Smooth muscle cell (in vitro differentiated cells): ENCODE measurements at regions not wholly inside any gene's neighbourhood (a gene's known extent, or its start where the extent isn't known, plus 50 kb on each side); places are given as distances from the start of the nearest gene placed in this dataset.

Source experiments
- DNase-seq: peaks from one replicate; lab custom pipeline; 2025; ENCODE audit not compliant: unreplicated experiment; lab: John Stamatoyannopoulos, UW
- H2AFZ ChIP-seq: fragments of 200-600 bp; sonication (generic); 2 replicates; pipeline ENCODE4 v1.6.0; 2016; ENCODE audit warnings: antibody characterized with exemption, low read depth, mild to moderate bottlenecking
- H3F3A ChIP-seq: fragments of 200-600 bp; sonication (generic); 2 replicates; pipeline ENCODE4 v1.6.0; 2017; ENCODE audit warnings: antibody characterized with exemption, low read depth
- H3K27ac ChIP-seq: fragments of 200-600 bp; sonication (generic); 2 replicates; pipeline ENCODE4 v1.5.1; 2016; ENCODE audit warnings: low read depth, mild to moderate bottlenecking
- H3K27me3 ChIP-seq: fragments of 200-600 bp; sonication (generic); 2 replicates; pipeline ENCODE4 v1.6.1; 2016; ENCODE audit warnings: low read depth, mild to moderate bottlenecking
- H3K36me3 ChIP-seq: fragments of 200-600 bp; sonication (generic); 2 replicates; pipeline ENCODE4 v1.5.1; 2016; ENCODE audit warnings: low read depth
- H3K4me1 ChIP-seq: fragments of 200-600 bp; sonication (generic); 2 replicates; pipeline ENCODE4 v1.5.1; 2016; ENCODE audit warnings: low read depth
- H3K4me2 ChIP-seq: fragments of 200-600 bp; sonication (generic); 2 replicates; pipeline ENCODE4 v1.6.0; 2016; ENCODE audit warnings: mild to moderate bottlenecking
- H3K4me3 ChIP-seq: fragments of 200-600 bp; sonication (generic); 2 replicates; pipeline ENCODE4 v1.5.1; 2016; ENCODE audit warnings: mild to moderate bottlenecking
- H3K79me2 ChIP-seq: fragments of 200-600 bp; sonication (generic); 2 replicates; pipeline ENCODE4 v1.6.0; 2016; ENCODE audit warnings: low read depth, mild to moderate bottlenecking
- H3K9ac ChIP-seq: fragments of 200-600 bp; sonication (generic); 2 replicates; pipeline ENCODE4 v1.6.0; 2016; ENCODE audit warnings: low read depth
- H3K9me3 ChIP-seq: fragments of 200-600 bp; sonication (generic); replicated peaks from 2 replicates; pipeline ENCODE4 v1.5.1; 2016; ENCODE audit warnings: low read depth
- H4K20me1 ChIP-seq: fragments of 200-600 bp; sonication (generic); 2 replicates; pipeline ENCODE4 v1.6.0; 2016; ENCODE audit warnings: low read depth
- CTCF ChIP-seq: fragments of 200-600 bp; sonication (generic); IDR thresholded peaks from 2 replicates; pipeline ENCODE4 v1.5.1; 2017; ENCODE audit warnings: borderline replicate concordance, mild to moderate bottlenecking, antibody characterized with exemption; ENCODE audit not compliant: insufficient read depth, poor library complexity, severe bottlenecking
- WGBS: methylation state at CpG from one replicate; pipeline ENCODE4 v1.1.7; 2016; ENCODE audit warnings: low lambda C conversion rate; 5-methylcytosine and 5-hydroxymethylcytosine counted together

DNA sequence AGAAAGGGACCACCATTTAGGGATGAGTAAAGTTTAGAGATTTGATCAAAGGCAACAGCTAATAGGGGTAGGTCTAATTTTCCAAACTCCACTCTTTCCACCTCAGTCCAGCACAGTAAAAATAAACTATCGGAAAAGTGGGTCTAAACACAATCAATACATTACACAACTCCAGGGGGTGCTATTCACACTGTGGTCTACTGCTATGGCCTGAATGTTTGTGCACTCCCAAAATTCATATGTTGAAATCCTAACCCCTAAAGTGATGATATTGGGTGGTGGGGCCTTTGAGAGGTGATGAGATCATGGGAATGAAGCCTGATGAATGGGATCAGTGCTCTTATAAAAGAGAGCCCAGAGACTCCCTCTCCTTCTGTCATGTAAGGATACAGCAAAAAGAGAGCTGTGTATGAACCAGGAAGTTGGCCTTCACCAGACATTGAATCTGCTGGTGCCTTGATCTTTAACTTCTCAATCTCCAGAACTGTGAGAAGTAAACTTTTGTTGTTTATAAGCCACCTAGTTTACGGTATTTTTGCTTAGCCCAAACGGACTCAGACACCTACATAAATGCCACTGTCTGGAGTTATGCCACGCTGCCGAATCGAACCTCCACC, 193.9 kb downstream of the OMA1 start:
- Histone ChIP-seq H3K79me2 (no peaks in the 10 kb centered on the region), H3K4me3 (no peak overlapping the region), H4K20me1 (no peaks in the 10 kb centered on the region), H2AFZ (no peak overlapping the region), H3K9ac (no peak overlapping the region), H3K9me3 (no peaks in the 10 kb centered on the region), H3K36me3 (no peaks in the 10 kb centered on the region), H3K4me2 (no peak overlapping the region), H3K27ac (no peak overlapping the region), H3K27me3 (no peaks in the 10 kb centered on the region), H3F3A (no peaks in the 10 kb centered on the region), H3K4me1 (no peaks in the 10 kb centered on the region)
- no peak for TF ChIP-seq CTCF
- WGBS = 94% methylated on average over 6 of the region's 6 CpGs
- no peak for DNase-seq

DNA sequence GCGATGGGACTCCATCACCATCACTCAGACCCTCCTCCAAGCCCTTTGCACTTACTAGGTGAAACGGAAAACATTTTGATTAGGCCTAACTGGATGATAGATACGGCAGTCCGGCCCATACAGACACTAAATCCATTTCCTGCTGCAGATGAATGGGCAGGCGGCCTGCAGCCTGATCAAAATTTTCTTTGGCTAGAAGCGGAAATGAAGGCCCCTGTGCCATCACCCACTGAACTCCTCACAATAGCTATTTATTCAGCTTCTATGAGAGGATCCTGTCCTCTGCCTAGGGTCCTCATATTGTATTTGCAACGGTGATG, 200.5 kb downstream of the OMA1 start:
- Histone ChIP-seq H2AFZ (no peak overlapping the region), H3K9ac (no peak overlapping the region), H4K20me1 (no peaks in the 10 kb centered on the region), H3K27me3 (no peaks in the 10 kb centered on the region), H3K4me1 (peaks cover 9% of the 10 kb centered on the region), H3K79me2 (no peaks in the 10 kb centered on the region), H3K4me2 (no peak overlapping the region), H3K4me3 (no peak overlapping the region), H3K36me3 (no peaks in the 10 kb centered on the region), H3K9me3 (no peaks in the 10 kb centered on the region), H3F3A (no peaks in the 10 kb centered on the region), H3K27ac (no peak overlapping the region)
- WGBS = 89% methylated on average over 7 of the region's 7 CpGs
- no peak for DNase-seq
- no peak for TF ChIP-seq CTCF

- H3K36me3 ChIP-seq = no peaks in the 10 kb centered on the region
- WGBS = 65% methylated on average over 5 of the region's 5 CpGs
- H3K4me2 ChIP-seq = no peak overlapping the region
- no peaks in the 10 kb centered on the region for H3K27me3 ChIP-seq
- no peaks in the 10 kb centered on the region for H4K20me1 ChIP-seq
- no peak overlapping the region for H3K9ac ChIP-seq
- H3K4me1 ChIP-seq = peaks cover 9% of the 10 kb centered on the region
- H2AFZ ChIP-seq = no peak overlapping the region
- no peaks in the 10 kb centered on the region for H3K9me3 ChIP-seq
- no peak overlapping the region for H3K4me3 ChIP-seq
- DNase-seq = no peak
- no peaks in the 10 kb centered on the region for H3F3A ChIP-seq
- H3K27ac ChIP-seq = no peak overlapping the region
- no peak for TF ChIP-seq CTCF
- no peaks in the 10 kb centered on the region for H3K79me2 ChIP-seq
Measured at GRCh38 chr1:58345215-58346035, 201.1 kb downstream of the OMA1 start.

DNA sequence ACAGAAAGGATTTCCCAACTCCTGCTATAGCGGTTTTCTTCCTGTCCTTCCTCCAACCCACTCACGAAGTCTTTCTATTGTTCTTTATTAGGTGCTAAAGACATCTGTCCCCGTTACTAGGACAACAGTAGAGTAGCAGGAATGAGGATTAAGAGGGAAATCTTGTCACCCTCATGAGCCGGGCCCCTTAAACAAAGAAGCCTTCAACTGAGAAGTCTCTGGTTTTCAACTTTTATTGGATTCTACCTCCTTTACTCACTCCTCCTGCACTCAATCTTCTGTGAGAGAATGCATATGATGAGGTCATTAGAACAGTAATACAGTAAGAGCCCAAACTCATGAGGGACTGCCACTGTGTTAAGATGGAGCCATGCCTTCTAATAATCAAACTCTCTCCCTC, 206.3 kb downstream of the OMA1 start:
- Histone ChIP-seq H3K9me3 (no peaks in the 10 kb centered on the region), H3K27me3 (no peaks in the 10 kb centered on the region), H3K4me3 (no peak overlapping the region), H4K20me1 (no peaks in the 10 kb centered on the region), H3K79me2 (no peaks in the 10 kb centered on the region), H3K9ac (no peak overlapping the region), H3K4me1 (peaks cover 8% of the 10 kb centered on the region), H2AFZ (no peak overlapping the region), H3K27ac (no peak overlapping the region), H3K36me3 (no peaks in the 10 kb centered on the region), H3F3A (no peaks in the 10 kb centered on the region), H3K4me2 (no peak overlapping the region)
- whole genome bisulfite sequencing = 23% methylated on average over 4 of the region's 4 CpGs
- DNase-seq = no peak
- no peak for TF ChIP-seq CTCF
